AG08395 (cell line): ENCODE measurements at regions not wholly inside any gene's neighbourhood (a gene's known extent, or its start where the extent isn't known, plus 50 kb on each side); places are given as distances from the start of the nearest gene placed in this dataset.
"Not testable (repeated sequence)": the region's sequence is repeated elsewhere in the genome, so short reads cannot be mapped to it uniquely, and the experiment has no call there.

Experiments
- DNase-seq: peaks from one replicate; pipeline ENCODE4 v3.0.0; 2012; ENCODE audit warnings: mixed read lengths, low spot score

- no peak for DNase-seq
These were observed 50.4 kb upstream of the ARHGEF7 start for GRCh38 chr13:111064661-111065060.

- no peak for DNase-seq
These were observed 52.1 kb upstream of the ARHGEF7 start for GRCh38 chr13:111062966-111063365.

DNA sequence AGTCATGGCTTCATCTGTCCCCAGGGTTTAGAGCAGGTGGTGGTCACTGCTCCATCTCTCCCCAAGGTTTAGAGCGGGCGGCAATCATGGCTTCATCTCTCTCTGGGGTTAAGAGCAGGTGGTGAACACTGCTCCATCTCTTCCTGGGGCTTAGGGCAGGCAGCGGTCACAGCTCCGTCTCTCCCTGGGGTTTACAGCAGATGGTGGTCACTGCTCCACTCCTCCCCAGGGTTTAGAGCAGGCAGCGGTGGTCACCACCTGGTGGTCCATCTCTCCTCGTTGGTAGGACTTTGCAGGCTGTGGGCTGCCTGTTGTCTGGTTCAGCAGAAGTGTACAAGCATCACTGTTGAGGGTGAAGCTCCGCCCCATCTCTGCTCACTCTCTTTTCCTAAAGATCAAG is 52.8 kb upstream of the ARHGEF7 start:
- no peak for DNase-seq

- DNase-seq = no peak
These were observed 53.6 kb upstream of the ARHGEF7 start for GRCh38 chr13:111061358-111062045.

DNA sequence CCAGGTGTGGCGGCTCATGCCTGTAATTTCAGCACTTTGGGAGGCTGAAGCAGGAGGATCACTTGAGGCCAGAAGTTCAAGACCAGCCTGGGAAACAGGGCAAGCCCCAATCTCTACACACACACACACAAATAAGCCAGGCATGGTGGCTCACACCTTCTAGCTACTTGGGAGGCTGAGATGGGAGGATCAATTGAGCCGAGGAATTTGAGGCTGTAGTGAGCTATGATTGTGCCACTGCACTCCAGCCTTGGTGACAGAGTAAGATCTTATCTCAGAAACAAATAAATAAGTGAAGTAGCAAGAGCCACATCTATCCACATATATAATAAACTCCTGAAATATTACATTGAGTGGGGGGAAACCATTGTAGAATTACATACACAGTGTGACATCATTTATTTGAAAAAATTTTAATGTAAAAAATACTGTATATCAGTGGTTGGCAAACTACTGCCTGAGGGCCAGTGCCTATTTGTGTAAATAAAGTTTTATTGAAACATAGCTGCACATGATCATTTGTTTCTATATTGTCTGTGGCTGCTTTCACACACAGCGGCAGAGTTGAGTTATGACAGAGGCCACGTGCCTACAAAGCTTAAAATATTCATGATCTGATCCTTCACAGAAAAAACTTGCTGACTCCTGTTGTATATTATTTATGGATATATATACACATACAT is 54.7 kb upstream of the ARHGEF7 start:
- DNase-seq = no peak

DNA sequence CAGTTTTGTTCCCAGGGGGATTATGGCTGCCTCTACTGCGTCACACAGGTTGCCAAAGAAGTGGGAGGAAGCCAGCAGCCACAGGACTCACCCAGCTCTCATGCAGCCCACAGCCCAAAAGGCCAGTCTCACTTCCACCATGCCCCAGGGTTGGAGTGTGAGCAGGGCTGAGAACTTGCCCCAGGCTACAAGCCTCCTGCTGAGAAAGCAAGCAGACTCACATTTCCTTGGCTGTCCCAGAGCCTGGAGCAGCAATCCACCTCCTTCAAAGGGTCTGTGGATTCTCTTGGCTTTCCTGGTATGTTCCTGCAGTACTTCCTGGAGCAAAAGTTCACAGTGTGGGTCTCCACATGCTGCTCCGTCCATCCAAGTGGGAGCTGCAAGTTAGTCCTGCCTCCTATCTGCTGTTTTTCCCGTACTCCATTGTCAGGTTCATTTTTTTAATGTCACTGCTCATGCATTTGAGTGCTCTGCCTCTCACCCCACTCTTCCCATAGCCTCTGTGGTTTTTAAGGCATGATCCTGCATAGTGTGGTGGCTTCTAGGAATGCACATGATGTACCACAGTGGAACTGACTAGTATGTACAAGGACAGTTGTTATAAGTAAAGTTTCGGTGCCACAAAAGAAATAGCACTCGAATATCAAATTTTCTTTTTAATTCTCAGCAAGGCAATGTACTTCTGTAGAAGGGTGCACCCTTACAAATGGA is 56.2 kb upstream of the ARHGEF7 start:
- DNase-seq = peak; percentile 20

- DNase-seq = not testable (repeated sequence)
These were observed 56.8 kb upstream of the ARHGEF7 start for GRCh38 chr13:111058339-111058738.

GRCh38 chr13:111051726-111052232 is 63.3 kb upstream of the ARHGEF7 start:
- DNase-seq = not testable (repeated sequence)

- no peak for DNase-seq
These were observed 63.9 kb upstream of the ARHGEF7 start for GRCh38 chr13:111051041-111051725.

GRCh38 chr13:111050539-111050879 is 64.6 kb upstream of the ARHGEF7 start:
- DNase-seq = no peak

- DNase-seq = peak; percentile 36
These were observed 65.1 kb upstream of the ARHGEF7 start for GRCh38 chr13:111049791-111050538.

- DNase-seq = no peak
These were observed 66.7 kb upstream of the ARHGEF7 start for GRCh38 chr13:111048387-111048786.

GRCh38 chr13:111047326-111047725 is 67.8 kb upstream of the ARHGEF7 start:
- no peak for DNase-seq

DNA sequence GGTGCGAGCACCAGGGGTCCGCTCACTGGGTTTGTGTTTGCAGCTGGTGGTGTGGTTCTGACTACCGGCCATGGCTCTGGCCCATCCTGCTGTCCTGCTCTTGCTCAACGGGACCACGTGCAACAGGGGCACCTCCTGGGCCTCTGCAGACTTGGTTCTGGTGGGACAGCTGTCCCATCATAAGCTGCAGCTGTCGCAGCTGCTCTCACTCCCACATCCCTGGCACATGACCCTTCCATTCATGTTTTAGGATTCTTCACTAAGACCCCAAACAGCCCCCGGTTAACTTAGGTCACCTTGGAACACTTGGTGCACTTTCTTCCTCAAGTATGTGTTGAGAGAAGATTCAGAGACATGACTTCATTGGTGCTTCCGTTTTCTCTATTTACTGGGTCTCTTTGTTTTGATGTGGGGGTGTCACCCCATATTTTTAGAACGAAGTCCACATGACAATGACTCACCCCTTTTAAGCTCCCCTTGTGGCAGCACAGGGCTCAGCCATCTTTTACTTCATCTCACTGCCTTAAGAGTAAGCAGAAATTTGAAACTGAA is 68.4 kb upstream of the ARHGEF7 start:
- peak; percentile 29 for DNase-seq

GRCh38 chr13:111045170-111045569 is 69.9 kb upstream of the ARHGEF7 start:
- DNase-seq = no peak

DNA sequence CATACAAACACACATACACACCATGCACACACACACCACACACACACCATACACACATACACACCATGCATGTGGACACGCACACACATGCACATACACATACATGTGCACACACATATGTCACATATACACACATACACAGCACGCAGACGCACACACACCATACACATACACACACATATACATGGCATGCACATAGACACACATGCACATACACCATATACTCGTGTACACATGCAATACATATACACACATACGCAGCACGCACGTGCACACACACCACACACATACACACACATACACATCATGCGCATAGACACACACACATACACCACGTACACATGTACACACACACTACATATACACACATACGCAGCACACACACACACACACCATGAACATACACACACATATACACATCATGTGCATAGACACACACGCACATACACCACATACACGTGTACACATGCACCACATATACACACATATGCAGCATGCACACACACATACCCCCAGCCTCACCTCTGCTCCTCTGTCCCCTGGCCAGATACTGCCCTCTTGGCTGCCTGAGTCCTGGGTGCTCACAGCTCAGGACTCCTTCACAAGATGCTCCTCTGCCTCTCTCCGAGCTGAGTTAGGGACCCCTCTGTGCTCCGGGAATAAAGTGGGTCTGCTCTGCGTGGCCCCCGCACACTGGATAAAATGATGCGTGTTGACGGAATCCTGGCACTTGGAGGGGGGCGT is 70.9 kb upstream of the ARHGEF7 start:
- DNase-seq = no peak

DNA sequence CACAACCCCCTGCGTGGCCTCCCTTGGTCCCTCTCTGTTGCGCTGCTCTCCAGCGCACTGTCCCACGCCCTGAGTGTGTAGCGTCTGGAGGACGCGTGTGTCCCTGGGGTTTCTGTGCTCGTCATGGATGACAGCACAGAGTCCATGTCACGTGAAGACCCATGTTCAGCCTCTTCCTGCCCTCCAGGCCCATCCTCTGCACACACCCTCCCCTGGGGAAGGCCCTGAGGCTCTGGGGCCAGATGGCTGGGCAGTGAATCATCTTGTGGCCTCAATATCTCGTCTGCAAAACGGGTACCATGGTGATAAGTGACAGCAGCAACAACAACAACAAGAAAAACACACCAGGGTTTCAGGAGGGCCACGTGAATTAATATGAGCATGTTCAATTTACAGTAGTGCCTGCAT is 71.5 kb upstream of the ARHGEF7 start:
- peak; percentile 91 for DNase-seq

GRCh38 chr13:111042661-111043226 is 72.4 kb upstream of the ARHGEF7 start:
- no peak for DNase-seq

DNA sequence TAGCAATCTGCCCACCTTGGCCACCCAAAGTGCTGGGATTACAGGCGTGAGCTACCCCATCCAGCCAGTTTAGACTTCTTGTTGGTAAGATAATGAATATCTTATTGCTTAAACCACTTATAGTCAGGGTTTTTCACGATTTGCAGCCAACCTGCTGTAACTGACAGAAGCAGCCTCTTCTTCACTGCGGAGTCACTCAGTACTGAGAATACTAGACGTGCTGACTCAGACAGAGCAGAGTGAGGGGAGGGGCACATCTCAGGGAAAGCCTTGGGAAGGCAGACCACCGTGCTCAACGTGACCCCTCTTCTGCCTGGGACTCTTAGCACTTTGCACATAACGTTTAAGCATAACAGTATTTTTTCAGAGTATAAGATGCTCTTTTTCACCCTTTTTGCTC is 74.3 kb upstream of the ARHGEF7 start:
- DNase-seq = no peak

DNA sequence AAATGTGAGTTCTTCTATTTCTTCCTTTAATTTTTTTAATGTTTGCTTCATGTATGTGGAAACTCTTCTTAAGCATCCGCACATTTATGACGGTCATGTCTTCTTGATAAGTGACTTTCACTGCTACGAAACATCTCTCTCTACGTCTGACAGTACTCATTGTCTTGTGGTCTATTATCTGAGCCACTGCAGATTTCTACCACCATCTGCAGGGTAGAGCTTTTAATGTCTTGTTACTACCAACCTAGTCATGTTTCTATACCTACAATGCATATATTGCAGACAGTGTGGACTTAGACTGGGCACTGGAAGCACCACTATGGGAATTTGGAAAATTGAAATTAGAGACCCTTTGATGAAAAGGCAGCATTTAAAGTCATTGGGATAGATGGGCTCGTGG is 75.4 kb upstream of the ARHGEF7 start:
- no peak for DNase-seq
